HG03025 (cell line): ENCODE measurements at regions not wholly inside any gene's neighbourhood (a gene's known extent, or its start where the extent isn't known, plus 50 kb on each side); places are given as distances from the start of the nearest gene placed in this dataset.

Experiments used
- ATAC-seq: cut with Tn5 transposase; IDR thresholded peaks from one replicate; pipeline ENCODE4 v1.9.1; 2021; ENCODE audit warnings: mild to moderate bottlenecking, moderate library complexity; ENCODE audit not compliant: unreplicated experiment, low FRiP score

GRCh38 chr3:88528494-88528893, 378.7 kb downstream of the C3orf38 start:
- no peak for ATAC-seq

GRCh38 chr3:88534534-88534933, 384.8 kb downstream of the C3orf38 start:
- ATAC-seq, result no peak

- no peak for ATAC-seq
These were observed 385.8 kb downstream of the C3orf38 start for GRCh38 chr3:88535563-88535962.

GRCh38 chr3:88542916-88543315, 393.2 kb downstream of the C3orf38 start:
- ATAC-seq, result no peak

GRCh38 chr3:88572450-88572849, 422.7 kb downstream of the C3orf38 start:
- ATAC-seq, result no peak

GRCh38 chr3:88573472-88573871, 423.7 kb downstream of the C3orf38 start:
- no peak for ATAC-seq

GRCh38 chr3:88574146-88574545, 424.4 kb downstream of the C3orf38 start:
- no peak for ATAC-seq

GRCh38 chr3:88584451-88584850, 434.7 kb downstream of the C3orf38 start:
- ATAC-seq, result no peak

GRCh38 chr3:88586121-88586640, 436.4 kb downstream of the C3orf38 start:
- no peak for ATAC-seq

- ATAC-seq, result no peak
These were observed 439.4 kb downstream of the C3orf38 start for GRCh38 chr3:88589138-88589537.

- no peak for ATAC-seq
These were observed 445.3 kb downstream of the C3orf38 start for GRCh38 chr3:88595026-88595425.

GRCh38 chr3:88596451-88596850, 446.7 kb downstream of the C3orf38 start:
- ATAC-seq, result no peak

GRCh38 chr3:88610820-88611219, 461.1 kb downstream of the C3orf38 start:
- no peak for ATAC-seq

GRCh38 chr3:88611826-88612326, 462.1 kb downstream of the C3orf38 start:
- no peak for ATAC-seq

- ATAC-seq, result no peak
These were observed 466.7 kb downstream of the C3orf38 start for GRCh38 chr3:88616413-88616812.

GRCh38 chr3:88617283-88617682, 467.5 kb downstream of the C3orf38 start:
- no peak for ATAC-seq

- ATAC-seq, result no peak
These were observed 468.4 kb downstream of the C3orf38 start for GRCh38 chr3:88618021-88618645.

GRCh38 chr3:88621586-88621985, 471.8 kb downstream of the C3orf38 start:
- ATAC-seq, result no peak

GRCh38 chr3:88623709-88624108, 473.9 kb downstream of the C3orf38 start:
- no peak for ATAC-seq

- no peak for ATAC-seq
These were observed 476.8 kb downstream of the C3orf38 start for GRCh38 chr3:88626456-88627120.

- ATAC-seq, result no peak
These were observed 478.5 kb upstream of the EPHA3 start for GRCh38 chr3:88628901-88629300.

- ATAC-seq, result no peak
These were observed 475.2 kb upstream of the EPHA3 start for GRCh38 chr3:88632226-88632625.
